ENCODE measurements at regions not wholly inside any gene's neighbourhood (a gene's known extent, or its start where the extent isn't known, plus 50 kb on each side); places are given as distances from the start of the nearest gene placed in this dataset.
"Not testable (repeated sequence)": the region's sequence is repeated elsewhere in the genome, so short reads cannot be mapped to it uniquely, and the experiment has no call there.

- TF ChIP-seq CTBP1 (IDR thresholded peaks at IDR 0.05; ENCODE audit: borderline replicate concordance); FOXK2 (IDR thresholded peaks at IDR 0.05); PKNOX1 (IDR thresholded peaks at IDR 0.05); SP1 (IDR thresholded peaks at IDR 0.05); HDGF (IDR thresholded peaks at IDR 0.05; ENCODE audit: borderline replicate concordance): not testable (repeated sequence)
Observed at GRCh38 chr2:122812214-122812613, 1056.8 kb downstream of the TSN start.

Measured in HEK293T (cell line).